ENCODE measurements at regions not wholly inside any gene's neighbourhood (a gene's known extent, or its start where the extent isn't known, plus 50 kb on each side); places are given as distances from the start of the nearest gene placed in this dataset.

GRCh38 chr3:174431717-174432116 lies 427.4 kb upstream of the NAALADL2 start:
- no peak for TF ChIP-seq FOXA2 (IDR thresholded peaks at IDR 0.05)
- no peak for TF ChIP-seq ATF3 (IDR thresholded peaks at IDR 0.05)
- TF ChIP-seq JUND (IDR thresholded peaks at IDR 0.05) = no peak
- TF ChIP-seq TAF1 (conservative IDR thresholded peaks at IDR 0.05) = no peak
- TF ChIP-seq SP1 (IDR thresholded peaks at IDR 0.05) = no peak
- no peak for TF ChIP-seq HNF4A (conservative IDR thresholded peaks at IDR 0.05)
- TF ChIP-seq EGR1 (IDR thresholded peaks at IDR 0.05; ENCODE audit: low read depth in 2 of 2) = no peak
- no peak for TF ChIP-seq MAX (IDR thresholded peaks at IDR 0.05)
- H3K36me3 ChIP-seq (ENCODE audit: control insufficient read depth in 4 of 4, insufficient read depth in 3 of 4, low read depth in 1 of 4, low read length in 3 of 4) = no peaks in the 10 kb centered on the region
- no peak for DNase-seq (ENCODE audit: low spot score)
- WGBS = 93% methylated on average over 2 of the region's 2 CpGs
- no peaks in the 10 kb centered on the region for H3K9me3 ChIP-seq (ENCODE audit: control insufficient read depth in 4 of 4, low read length in 3 of 4)
- H3K27me3 ChIP-seq (ENCODE audit: control insufficient read depth in 4 of 4, insufficient read depth in 4 of 4, low read length in 3 of 4) = no peaks in the 10 kb centered on the region
- H3K4me1 ChIP-seq (ENCODE audit: control insufficient read depth in 4 of 4, insufficient read depth in 4 of 4, low read length in 3 of 4) = peaks cover 0 to 3% (median 0%) of the 10 kb centered on the region in 4 donors
- no peak overlapping the region for H3K27ac ChIP-seq (ENCODE audit: low read depth in 1 of 2, low read length in 2 of 2)
- no peak overlapping the region for H3K9ac ChIP-seq (ENCODE audit: low read depth in 1 of 2, low read length in 2 of 2)
- H3K4me3 ChIP-seq (ENCODE audit: low read depth in 1 of 3, low read length in 3 of 3) = no peak overlapping the region

- TF ChIP-seq RXRA (IDR thresholded peaks at IDR 0.05) (no peak), HNF4A (conservative IDR thresholded peaks at IDR 0.05) (no peak), GABPA (IDR thresholded peaks at IDR 0.05 in 1 of 2, conservative IDR thresholded peaks at IDR 0.05 in 1 of 2) (no peak), EGR1 (IDR thresholded peaks at IDR 0.05; ENCODE audit: low read depth in 2 of 2) (no peak), SP1 (IDR thresholded peaks at IDR 0.05) (no peak), FOXA1 (IDR thresholded peaks at IDR 0.05) (no peak), HNF4G (IDR thresholded peaks at IDR 0.05) (no peak), TAF1 (conservative IDR thresholded peaks at IDR 0.05) (no peak), YY1 (IDR thresholded peaks at IDR 0.05) (no peak), JUND (IDR thresholded peaks at IDR 0.05) (no peak)
Measured at GRCh38 chr3:174436367-174436766, 422.8 kb upstream of the NAALADL2 start.

DNA sequence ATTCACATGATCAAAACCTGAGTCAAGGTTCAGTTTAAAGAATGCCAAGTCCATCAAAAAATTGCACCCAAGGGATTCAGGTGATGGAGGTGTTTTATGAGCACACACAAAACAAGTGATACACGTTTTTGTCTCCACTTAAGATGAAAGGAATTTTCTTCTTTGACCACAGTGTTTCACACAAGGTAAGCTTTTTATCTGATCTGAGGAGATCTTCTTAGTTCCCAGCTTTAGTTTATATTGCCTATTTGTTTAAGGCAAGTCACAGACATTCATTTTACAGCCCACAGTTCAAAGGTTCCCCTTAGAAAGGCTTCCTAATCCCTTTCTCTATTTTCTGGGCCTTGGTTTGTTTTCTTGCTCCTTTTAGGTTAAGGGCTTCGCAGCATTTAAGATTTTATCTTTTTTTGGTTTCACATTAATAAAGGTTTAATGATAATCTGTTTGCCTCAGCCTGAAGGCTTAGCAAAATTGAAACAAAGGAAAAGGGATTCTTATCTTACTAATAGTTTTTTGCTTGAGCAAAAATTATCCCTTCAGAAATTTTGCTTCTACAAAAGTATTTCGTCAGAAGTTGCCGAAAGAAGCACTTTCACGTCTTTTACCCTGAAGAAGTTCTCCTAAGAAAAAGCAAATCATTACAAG lies 420.5 kb upstream of the NAALADL2 start:
- TF ChIP-seq HNF4A (conservative IDR thresholded peaks at IDR 0.05) (no peak), SP1 (IDR thresholded peaks at IDR 0.05) (no peak), RXRA (IDR thresholded peaks at IDR 0.05) (no peak), ATF3 (IDR thresholded peaks at IDR 0.05) (no peak), JUND (IDR thresholded peaks at IDR 0.05) (no peak), YY1 (IDR thresholded peaks at IDR 0.05) (no peak), MAX (IDR thresholded peaks at IDR 0.05) (no peak), HNF4G (IDR thresholded peaks at IDR 0.05) (no peak), GABPA (IDR thresholded peaks at IDR 0.05 in 1 of 2, conservative IDR thresholded peaks at IDR 0.05 in 1 of 2) (no peak), RAD21 (IDR thresholded peaks at IDR 0.05) (no peak)
- TF ChIP-seq, protein P1, sequence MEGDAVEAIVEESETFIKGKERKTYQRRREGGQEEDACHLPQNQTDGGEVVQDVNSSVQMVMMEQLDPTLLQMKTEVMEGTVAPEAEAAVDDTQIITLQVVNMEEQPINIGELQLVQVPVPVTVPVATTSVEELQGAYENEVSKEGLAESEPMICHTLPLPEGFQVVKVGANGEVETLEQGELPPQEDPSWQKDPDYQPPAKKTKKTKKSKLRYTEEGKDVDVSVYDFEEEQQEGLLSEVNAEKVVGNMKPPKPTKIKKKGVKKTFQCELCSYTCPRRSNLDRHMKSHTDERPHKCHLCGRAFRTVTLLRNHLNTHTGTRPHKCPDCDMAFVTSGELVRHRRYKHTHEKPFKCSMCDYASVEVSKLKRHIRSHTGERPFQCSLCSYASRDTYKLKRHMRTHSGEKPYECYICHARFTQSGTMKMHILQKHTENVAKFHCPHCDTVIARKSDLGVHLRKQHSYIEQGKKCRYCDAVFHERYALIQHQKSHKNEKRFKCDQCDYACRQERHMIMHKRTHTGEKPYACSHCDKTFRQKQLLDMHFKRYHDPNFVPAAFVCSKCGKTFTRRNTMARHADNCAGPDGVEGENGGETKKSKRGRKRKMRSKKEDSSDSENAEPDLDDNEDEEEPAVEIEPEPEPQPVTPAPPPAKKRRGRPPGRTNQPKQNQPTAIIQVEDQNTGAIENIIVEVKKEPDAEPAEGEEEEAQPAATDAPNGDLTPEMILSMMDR (IDR thresholded peaks at IDR 0.05; ENCODE audit: low read depth, low read length, missing input control) = no peak
- 75% methylated on average over 5 of the region's 5 CpGs for WGBS
- Histone ChIP-seq H3K4me3 (ENCODE audit: low read depth in 1 of 3, low read length in 3 of 3) (no peak overlapping the region), H3K9ac (ENCODE audit: low read depth in 1 of 2, low read length in 2 of 2) (no peak overlapping the region), H3K4me1 (ENCODE audit: control insufficient read depth in 4 of 4, insufficient read depth in 4 of 4, low read length in 3 of 4) (peaks cover 0 to 34% (median 28%) of the 10 kb centered on the region in 4 donors), H3K36me3 (ENCODE audit: control insufficient read depth in 4 of 4, insufficient read depth in 3 of 4, low read depth in 1 of 4, low read length in 3 of 4) (no peaks in the 10 kb centered on the region), H3K9me3 (ENCODE audit: control insufficient read depth in 4 of 4, low read length in 3 of 4) (no peaks in the 10 kb centered on the region), H3K27ac (ENCODE audit: low read depth in 1 of 2, low read length in 2 of 2) (no peak overlapping the region), H3K27me3 (ENCODE audit: control insufficient read depth in 4 of 4, insufficient read depth in 4 of 4, low read length in 3 of 4) (no peaks in the 10 kb centered on the region)
- DNase-seq (ENCODE audit: low spot score) = no peak

More at GRCh38 chr3:174436367-174436766, 422.8 kb upstream of the NAALADL2 start:
- no peak overlapping the region for H3K9ac ChIP-seq (ENCODE audit: low read depth in 1 of 2, low read length in 2 of 2)
- no peak overlapping the region for H3K4me3 ChIP-seq (ENCODE audit: low read depth in 1 of 3, low read length in 3 of 3)
- peaks cover 0 to 27% (median 23%) of the 10 kb centered on the region in 4 donors for H3K4me1 ChIP-seq (ENCODE audit: control insufficient read depth in 4 of 4, insufficient read depth in 4 of 4, low read length in 3 of 4)
- no peak overlapping the region for H3K27ac ChIP-seq (ENCODE audit: low read depth in 1 of 2, low read length in 2 of 2)
- H3K36me3 ChIP-seq (ENCODE audit: control insufficient read depth in 4 of 4, insufficient read depth in 3 of 4, low read depth in 1 of 4, low read length in 3 of 4) = no peaks in the 10 kb centered on the region
- no peaks in the 10 kb centered on the region for H3K27me3 ChIP-seq (ENCODE audit: control insufficient read depth in 4 of 4, insufficient read depth in 4 of 4, low read length in 3 of 4)
- 8% methylated on average over 1 of the region's 1 CpG for WGBS
- DNase-seq (ENCODE audit: low spot score) = no peak
- no peaks in the 10 kb centered on the region for H3K9me3 ChIP-seq (ENCODE audit: control insufficient read depth in 4 of 4, low read length in 3 of 4)
